DMS114 treated with DMSO at 0.1 percent for 48 hours (cell line): ENCODE measurements at regions not wholly inside any gene's neighbourhood (a gene's known extent, or its start where the extent isn't known, plus 50 kb on each side); places are given as distances from the start of the nearest gene placed in this dataset.
"Not testable (repeated sequence)": the region's sequence is repeated elsewhere in the genome, so short reads cannot be mapped to it uniquely, and the experiment has no call there.

Experiments
- DNase-seq: peaks from one replicate; lab custom pipeline; 2025; ENCODE audit not compliant: unreplicated experiment; lab: John Stamatoyannopoulos, UW

DNA sequence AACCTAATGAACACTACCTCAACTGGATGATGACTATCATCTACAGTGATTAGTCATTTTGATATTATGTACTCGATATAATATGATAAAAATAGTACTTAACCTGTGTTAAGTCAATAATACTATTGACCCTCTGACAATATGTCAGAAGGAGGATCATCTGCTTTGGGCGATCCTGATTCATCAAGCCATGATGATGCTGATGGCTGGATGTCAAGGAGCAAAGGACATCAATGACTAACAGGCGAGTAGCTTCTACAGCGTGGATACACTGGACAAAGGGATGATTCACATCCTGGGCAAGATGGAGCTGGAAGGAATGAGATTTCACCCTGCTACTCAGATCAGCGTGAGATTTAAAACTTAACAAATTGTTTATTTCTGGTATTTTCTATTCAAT lies 94.4 kb upstream of the SKAP2 start:
- no peak for DNase-seq

DNA sequence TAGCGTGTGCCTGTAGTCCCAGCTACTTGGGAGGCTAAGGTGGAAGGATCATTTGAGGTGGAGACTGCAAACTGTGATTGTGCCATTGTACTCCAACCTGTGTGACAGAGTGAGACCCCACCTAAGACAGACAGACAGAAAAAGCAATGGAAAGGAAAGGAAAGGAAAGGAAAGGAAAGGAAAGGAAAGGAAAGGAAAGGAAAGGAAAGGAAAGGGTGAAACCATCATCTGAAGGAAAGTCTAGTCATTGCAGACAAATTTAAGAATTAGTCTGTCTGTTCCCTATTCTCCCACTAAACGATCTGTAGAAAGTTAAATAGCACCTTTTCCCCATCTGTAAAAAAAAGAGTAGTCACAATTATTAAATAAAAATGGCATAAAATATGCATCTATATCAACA lies 91.1 kb upstream of the SKAP2 start:
- no peak for DNase-seq

DNA sequence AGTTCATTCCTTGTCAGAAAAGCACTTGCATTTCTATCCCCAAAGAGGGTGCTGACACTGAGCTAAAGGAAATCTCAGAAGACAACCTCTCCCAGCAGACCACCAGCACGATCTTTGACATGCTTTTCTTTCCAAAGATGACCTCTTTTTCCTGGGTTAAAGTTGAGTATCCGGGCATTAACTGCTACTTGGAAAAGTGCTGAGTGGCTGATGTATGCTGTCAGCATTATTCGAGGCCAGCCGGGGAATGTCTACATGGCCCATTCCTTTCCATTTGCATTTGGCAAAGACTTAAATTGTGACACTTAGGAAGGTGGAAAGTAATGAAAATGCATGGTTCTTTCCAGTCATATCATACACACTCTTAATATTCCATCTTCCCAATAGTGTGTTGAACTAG lies 90.6 kb upstream of the SKAP2 start:
- no peak for DNase-seq

DNA sequence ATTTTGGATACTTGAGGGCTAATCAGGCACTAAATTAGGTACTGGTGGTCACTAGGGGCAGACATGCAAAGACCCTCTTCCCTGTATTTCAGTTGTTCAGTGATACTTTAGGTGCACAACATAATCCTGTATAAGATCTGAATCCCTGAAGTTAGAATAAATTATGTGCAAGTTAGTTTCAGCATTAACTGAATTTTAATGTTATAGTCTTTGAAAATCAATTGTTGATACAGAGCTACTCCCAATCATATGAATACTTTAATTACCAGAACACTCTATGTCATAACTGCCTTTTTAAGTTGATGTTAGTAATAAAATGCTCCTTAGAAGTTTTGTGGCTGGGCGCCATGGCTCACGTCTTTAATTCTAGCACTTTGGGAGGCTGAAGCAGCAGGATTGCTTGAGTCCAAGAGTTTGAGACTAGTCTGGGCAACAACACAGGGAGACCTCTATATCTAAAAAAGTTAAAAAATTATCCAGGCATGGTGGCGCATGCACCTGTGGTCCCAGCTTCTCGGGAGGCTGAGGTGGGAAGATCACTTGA lies 87.1 kb upstream of the SKAP2 start:
- no peak for DNase-seq

DNA sequence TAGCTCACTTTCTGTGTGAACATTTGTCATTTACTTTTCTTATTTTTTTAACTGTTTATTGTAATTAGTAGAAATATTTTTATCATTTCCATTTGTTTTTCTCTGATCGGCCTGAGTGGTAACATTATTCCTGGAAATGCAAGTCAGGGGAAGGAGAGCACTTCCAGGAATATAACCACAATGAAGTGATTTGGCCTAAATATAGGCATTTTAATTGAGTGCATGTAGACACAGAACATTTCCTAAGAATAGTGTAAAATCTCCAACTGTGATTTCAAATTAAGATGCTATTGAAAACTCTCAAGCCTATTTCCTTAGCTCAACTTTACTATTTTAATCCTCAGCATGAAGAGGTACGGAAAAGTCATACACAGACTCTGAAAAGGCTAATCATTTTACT lies 86.5 kb upstream of the SKAP2 start:
- DNase-seq = no peak

DNA sequence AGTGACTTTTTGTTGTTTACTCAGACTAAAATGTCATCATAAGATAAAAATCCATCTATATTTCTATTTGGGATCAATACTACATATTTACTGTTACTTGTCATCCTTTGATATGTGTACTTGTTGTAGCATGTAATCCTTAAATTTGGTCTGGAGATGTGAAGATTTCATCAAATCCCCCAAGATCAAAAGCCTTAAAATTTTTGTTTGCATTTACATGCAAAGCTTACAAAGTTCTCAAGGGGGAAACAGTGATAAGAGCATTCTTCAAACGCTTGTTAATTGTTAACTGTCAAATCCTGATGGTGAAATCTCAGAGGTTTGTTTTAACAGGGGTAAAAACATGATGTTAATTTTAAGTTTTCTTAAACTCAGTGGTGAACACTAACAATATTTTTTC lies 84.9 kb upstream of the SKAP2 start:
- DNase-seq = no peak

DNA sequence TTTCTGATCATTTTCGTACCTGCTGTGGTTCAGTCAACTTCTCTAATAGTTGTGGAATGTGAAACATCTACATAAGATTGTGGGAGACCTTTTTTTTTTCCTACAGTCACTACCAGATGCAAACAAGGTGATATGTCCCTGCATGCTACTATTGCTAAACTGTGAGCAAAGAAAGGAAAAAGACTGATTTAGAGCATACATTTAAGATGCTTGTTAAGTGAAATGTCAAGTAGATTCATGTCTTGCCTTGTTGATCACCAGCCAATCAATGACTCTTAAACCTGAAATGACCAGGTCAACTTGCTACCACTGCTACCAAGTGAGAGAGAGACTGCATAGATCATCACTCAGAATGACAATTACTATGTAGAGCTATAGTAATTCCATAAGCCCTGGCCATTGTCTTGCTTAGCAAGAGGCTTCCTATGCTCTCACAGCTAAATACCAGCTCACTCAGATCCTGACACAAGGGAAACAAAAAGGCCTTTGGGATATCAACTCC lies 84.3 kb upstream of the SKAP2 start:
- DNase-seq = no peak

DNA sequence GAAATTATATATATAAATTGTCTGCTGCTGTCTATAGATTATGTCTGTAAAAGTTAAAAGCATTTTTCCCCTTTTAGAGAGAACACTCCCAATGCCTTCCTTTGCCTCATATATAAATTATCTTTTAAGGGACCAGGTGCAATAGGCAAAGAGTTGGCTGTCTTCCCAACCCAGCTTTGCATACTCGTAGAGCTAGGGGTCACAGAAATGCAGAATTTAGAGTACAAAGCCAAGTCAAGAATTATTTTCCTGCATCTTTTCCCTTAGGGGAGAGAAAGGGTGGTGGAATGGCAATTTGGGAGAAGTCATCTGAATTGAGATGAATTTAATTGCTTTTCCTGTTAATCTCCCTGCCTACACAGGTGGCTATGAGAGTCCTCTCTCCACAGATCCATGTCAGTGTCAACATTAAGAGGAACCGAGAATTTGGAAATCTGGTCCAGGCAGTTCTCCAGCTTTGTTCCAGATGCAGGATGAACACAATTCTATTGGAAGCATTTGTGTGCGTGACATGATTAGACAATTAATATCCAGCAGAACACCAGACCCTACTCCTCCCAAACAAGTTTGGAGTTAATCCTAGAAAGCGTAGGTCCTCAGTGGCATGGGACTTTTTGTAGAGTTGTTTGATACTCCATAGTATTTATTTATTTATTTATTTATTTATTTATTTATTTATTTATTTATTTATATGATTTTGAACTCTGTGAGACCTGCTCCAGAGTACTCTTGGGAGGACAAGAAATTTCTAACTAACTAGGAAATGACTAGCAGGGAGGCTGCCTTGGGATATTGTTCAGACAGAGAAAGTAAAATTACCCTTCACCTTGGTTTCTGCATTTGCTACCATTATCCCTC lies 80.3 kb upstream of the SKAP2 start:
- DNase-seq = no peak

DNA sequence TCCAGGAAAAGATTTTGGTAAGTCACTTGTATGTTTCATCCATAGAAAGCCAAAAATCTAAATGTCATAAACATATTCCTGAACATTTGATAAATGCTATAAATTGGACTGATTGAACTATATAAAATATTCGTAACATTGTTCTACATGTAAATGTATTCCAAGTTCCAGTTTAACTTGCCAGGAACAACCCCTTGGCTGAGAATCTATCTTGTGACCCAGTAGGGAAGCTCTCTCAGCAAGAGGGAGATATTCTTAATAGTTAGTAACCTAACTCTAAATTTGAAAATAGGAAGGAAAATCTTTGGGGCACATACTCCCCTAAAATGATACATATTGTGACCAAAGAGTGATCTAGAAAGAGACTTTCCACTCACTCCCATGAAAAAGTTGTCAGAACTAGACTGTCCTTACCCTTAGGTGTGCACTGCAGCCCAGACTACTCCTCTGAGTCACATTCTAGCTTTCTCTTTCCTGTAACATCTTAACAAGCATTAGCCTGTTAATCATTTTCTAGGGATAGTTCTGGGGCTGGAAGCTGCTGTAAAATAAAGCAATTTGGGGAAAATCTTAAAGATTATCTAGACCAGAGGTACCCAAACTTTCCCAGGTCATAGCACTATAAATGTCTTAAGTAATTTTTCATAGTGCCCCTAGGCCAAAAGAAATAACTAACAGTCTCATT lies 73.7 kb upstream of the SKAP2 start:
- DNase-seq = no peak

DNA sequence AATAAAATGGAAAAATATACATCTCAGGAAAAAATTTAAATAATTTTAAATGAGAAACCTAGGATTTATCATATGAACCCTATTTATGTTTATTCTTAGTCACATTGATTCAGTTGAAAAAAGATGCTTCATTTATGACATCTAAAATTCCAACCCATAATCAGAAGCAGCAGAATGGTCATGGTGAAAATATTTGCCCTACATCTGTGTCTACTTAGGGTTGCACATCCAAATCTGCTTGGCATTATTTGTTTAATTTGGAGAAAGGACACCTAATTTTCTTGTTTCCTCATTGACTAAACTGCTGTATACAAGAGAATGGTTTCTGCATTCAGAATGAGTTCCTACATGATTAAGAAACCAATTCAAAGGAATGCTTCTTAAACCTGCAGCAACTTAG lies 72.9 kb upstream of the SKAP2 start:
- DNase-seq = no peak

DNA sequence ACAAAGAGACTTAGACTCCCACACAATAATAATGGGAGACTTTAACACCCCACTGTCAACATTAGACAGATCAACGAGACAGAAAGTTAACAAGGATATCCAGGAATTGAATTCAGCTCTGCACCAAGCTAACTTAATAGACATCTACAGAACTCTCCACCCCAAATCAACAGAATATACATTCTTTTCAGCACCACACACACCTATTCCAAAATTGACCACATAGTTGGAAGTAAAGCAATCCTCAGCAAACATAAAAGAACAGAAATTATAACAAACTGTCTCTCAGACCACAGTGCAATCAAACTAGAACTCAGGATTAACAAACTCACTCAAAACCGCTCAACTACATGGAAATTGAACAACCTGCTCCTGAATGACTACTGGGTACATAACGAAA lies 68.2 kb upstream of the SKAP2 start:
- not testable (repeated sequence) for DNase-seq

DNA sequence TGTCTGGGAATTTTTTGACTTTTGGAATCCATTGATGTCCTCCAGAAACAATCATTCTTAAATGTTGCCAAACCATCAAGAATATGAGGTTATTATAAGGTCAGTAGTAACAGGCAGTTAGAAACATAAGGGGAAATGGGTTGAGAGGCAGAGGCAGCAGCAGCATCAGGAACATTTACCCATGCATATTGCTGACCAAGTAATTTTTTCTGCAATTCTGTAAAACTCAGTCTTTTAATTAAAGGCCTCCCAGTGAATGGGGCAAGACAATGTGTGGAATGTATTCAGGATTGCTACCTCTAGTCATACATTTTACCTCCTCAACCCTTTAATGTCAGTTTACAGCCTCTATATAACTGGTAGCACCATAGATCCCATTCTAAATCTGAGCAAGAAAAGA lies 66.5 kb upstream of the SKAP2 start:
- no peak for DNase-seq

DNA sequence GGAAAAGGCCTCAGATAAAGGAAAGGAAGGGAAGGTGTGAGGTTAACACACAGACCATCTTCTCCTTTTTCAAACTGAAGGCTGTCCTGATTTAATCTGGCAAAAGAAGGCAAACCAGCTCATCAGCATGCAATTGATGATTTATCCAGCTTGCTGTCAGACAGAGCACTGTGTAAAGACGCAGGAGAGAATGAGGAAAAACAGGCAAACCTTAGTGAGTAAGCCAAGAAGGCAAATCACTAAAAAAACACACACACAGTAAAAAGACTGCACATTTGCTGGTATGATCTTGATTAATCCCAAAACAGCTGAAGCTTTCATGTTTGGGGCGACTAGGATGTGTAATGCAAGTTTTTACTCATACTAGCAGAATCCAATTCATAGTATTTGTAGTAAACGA lies 65.8 kb upstream of the SKAP2 start:
- DNase-seq = no peak

DNA sequence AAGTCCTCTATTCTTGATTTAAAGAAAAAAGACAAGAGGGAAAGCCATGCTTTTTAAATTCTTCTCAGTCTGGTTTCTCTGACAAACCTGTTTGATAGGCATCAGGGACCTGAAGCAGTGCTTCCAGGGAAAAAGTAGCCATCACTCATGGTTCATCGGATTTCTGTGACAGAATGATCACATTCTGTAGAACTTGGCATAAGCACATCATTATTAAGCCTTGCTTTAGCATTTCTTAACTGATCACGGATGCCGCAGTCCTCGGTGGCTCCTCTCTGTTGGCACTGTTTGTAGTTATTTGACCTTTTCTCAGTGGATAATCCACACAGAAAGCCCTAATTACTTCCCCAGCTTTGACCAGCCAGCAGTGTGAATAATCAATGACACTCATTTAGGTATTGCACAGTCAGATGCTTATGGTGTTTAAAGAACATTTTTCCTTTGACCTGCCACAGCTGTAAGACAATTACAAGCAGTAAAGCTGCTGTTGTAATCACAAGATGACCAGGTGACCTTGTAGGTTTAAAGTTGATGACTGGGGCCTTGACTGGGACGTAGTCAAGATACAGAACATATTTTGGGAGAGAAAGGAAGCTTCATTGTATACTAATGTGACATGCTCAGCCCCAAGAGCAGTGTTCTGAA lies 64.4 kb upstream of the SKAP2 start:
- DNase-seq = no peak

DNA sequence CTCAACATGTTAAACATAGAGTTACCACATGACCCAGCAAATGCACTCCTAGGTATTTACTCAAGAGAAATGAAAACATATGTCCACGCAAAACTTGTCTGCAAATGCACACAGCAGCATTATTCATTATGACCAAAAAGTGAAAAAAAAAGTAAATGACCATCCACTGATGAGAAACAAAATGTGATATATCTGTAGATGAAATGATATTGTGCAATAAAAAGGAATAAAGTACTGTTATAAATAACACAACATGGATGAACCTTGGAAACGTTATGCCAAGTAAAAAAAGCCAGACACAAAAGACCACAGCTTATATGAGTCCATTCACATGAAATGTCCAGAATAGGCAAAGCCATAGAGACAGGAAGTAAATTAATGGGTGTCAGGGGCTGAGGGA lies 61.4 kb upstream of the SKAP2 start:
- DNase-seq = no peak

DNA sequence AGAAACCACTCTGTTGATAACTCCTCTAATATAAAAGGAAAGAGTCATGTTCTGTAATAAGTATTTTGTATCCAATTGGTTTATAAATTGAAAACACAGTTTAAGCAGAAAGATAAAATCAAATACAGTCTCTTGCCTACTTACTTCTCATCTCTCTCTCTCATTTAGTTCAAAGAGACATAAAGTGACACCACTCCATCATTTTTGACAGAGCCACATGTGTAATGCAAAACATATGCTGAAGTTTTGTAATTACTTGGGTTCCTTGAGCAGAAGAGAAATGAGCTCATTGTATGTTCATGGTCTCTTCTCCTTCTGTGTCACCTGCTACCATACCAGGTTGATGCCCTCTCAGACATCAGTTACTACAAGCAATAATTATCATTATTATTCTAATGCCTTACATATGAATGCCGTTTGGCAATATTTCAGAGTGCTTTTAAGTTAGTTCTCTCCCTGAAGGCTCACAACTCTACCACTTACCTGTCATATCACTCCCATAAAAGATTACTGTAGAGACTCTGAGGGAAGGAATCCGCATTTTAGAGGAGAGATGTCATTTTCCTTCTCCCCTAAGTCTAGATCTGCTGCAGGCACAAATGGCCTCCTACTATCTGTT lies 59.9 kb upstream of the SKAP2 start:
- DNase-seq = no peak

DNA sequence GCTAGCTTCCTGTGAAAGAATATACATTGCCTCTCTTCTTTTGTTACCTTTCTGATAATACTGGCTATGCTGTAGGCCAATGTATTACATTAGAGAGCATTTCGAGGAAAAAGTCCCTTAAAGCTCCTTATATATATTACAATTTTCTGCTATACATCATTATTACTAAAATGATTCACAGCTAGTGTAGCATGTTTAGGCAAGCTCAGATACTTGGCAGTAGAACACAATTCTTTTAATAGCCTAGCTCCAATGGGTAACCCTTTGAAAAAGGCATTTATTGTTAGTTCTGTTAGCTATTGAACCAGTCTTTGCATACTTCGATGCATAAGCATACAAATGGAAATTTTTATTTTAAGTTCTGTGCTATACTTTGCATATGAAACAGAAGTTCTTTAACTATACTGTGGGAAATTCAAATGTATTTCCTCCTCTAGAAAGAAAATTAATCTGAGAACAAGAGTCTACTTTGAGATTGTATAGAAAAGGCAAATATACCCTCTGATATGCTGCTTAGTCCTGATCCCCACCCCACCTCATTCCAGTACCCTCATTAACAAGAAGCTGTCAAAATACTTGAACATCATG lies 55.6 kb upstream of the SKAP2 start:
- no peak for DNase-seq

DNA sequence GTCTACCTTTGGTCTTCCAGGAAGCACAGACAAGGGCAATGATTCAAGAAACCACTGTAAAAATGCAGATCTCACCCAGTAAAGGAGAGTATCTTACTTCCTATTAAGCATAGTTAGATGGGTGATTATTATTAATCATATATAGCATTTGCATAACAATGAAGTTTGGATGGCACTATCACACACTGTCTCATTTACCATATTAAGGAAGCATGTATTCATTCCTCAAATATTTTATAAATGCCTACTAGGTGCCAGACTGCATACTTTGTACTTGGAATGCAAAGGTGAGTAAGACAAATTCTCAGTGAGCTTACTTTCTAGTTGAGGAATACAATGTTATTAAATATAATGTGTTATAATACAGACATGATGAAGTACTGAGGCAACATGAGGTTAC lies 53.9 kb upstream of the SKAP2 start:
- no peak for DNase-seq

DNA sequence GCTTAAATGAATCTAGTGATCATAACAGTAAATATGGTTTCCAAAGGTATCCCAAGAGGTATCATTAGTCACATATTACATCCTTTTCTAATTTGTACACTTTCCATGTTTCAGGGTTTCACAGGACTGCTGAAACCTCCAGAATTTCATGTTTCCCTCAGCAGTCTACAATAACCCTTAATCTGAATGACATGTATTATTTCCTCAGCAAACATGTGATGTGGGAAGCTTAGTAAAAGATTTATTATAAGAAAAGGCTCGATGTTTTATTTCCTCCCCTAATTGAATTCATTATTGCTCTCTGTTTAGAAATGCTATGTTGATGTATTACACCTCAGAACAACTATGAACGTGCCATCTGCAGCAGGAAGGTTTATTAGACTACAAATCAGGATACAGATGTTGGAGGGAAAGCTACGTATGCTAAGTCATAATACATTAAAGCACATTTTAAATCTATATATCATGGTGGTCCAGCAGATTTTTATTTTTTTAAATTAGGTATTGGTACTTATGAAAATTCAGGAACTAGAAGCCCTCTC lies 52.5 kb upstream of the SKAP2 start:
- no peak for DNase-seq

DNA sequence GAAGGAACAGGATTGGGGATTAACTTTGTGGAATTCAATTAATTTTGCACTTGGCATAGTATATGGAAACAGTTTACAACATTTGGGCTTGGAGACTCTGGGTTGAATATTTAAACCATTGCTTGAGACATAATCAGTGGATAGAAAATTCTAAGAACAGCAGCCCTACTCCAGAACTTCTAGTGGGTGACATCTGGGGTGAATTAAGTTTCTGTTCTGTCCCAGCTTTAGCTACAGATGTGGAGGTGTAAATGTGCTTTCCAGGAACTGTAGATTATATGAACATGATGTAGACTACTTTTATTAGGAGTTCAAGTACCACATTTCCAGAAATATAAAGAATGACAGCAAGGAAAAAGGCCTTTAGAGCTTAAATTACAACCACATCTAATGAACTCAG lies 51.9 kb upstream of the SKAP2 start:
- DNase-seq = no peak
